DMS153 treated with DMSO at 0.1 percent for 48 hours (cell line): ENCODE measurements at regions not wholly inside any gene's neighbourhood (a gene's known extent, or its start where the extent isn't known, plus 50 kb on each side); places are given as distances from the start of the nearest gene placed in this dataset.
"Not testable (repeated sequence)": the region's sequence is repeated elsewhere in the genome, so short reads cannot be mapped to it uniquely, and the experiment has no call there.

Experiments used
- DNase-seq: peaks from one replicate; lab custom pipeline; 2025; ENCODE audit not compliant: unreplicated experiment; lab: John Stamatoyannopoulos, UW

DNA sequence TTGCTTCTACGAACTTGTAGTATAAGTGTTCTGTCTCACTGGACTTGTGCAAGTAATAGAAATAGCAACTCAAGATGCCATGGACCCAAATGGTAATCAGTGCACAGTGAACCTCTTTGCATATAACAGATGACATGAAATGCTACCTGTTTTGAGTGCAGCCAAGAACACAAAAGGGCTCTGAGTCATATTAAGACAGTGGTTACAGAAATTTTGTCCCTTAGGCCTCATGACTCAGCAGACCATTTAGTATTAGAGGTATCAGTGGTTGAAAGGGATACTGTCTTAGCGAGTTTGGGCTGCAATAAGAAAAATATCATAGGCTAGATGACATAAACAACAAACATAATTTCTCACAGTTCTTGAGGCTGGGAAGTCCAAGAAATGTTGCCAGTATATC lies 502.9 kb upstream of the PCDH10 start:
- DNase-seq = no peak

GRCh38 chr4:132651196-132651595 lies 497.9 kb upstream of the PCDH10 start:
- DNase-seq = no peak

DNA sequence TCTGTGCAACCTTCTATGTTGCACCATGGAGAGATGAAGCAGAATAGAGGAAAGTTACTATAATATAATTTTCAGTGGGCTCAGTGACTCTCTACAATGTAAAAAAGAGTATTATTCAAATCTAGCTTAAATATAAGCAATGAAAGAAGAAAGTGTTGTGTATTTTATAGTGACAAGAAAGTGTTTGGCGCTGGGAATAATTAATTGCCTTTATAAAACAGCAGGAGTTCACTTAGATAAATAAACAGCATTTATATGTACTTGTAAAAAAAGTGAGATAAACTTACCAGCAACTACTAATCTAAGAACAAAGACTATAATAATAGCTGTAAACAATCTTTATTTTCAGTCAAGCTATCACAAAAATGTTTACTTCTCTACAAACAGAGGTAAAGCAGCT lies 488.9 kb upstream of the PCDH10 start:
- DNase-seq = no peak

- DNase-seq = no peak
Observed at GRCh38 chr4:132662456-132662855, 486.6 kb upstream of the PCDH10 start.

DNA sequence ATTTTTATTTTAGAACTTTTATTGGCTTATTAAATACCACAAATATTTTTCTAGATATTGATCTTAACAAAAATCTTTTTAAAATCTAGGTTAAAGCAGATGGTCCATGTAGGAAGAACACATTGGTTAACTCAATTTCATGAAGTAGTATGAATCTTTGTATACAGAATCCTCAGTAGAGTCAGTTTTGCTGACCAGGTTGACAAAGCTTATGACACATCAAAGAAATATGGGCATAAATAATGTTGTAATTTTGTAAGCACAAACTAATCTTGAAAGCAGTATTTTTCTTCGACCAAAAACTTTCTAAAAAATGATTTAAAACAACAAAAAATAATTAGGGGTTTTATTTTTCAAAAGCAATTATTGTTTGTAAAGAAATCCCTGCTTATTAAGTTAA lies 479.3 kb upstream of the PCDH10 start:
- no peak for DNase-seq

- DNase-seq = no peak
Observed at GRCh38 chr4:132670557-132670956, 478.5 kb upstream of the PCDH10 start.

DNA sequence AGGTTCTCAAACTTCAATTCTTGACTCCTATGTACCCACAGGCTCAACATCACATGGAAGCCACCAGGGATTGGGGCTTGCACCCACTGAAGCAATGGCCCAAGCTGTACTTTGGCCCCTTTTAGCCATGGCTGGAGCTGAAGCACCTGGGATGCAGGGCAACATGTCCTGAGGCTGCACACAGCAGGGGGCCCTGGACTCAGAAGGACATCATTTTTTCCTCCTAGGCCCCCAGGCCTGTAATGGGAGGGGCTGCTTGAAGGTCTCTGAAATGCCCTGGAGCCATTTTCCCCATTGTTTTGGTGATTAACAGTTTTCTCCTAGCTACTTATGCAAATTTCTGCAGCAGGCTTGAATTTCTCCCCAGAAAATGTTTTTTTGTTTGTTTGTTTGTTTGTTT lies 465.1 kb upstream of the PCDH10 start:
- DNase-seq = no peak

GRCh38 chr4:132691026-132691425 lies 458.1 kb upstream of the PCDH10 start:
- no peak for DNase-seq

- DNase-seq = no peak
Observed at GRCh38 chr4:132691668-132692067, 457.4 kb upstream of the PCDH10 start.

DNA sequence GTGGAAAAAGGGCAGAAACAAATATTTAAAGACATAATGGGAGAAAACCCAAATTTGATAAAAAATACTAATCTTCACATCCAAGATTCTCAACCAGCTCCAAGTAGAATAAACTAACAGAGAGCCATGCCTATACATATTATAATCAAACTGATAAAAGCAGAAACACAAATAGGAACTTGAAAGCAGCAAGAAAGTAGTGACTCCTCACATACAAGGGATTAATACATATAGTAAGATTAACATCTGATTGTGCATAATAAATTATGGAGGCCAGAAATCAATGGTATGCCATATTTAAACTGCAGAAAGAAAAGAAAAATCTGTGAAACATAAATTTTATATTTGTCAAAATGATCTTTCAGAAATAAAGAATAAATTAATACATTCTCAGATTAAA lies 454.3 kb upstream of the PCDH10 start:
- DNase-seq = no peak

DNA sequence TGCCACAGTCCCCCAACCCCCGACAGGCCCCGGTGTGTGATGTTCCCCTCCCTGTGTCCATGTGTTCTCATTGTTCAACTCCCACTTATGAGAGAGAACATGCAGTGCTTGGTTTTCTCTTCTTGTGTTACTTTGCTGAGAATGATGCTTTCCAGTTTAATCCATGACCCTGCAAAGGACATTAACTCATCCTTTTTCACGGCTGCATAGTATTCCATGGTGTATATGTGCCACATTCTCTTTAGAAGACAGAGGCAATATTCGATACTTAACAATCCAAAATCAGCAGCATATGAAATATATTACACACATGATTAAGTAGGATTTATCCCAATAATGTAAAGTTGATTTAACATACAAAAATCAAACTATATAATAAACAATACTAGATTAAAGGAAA lies 451.6 kb upstream of the PCDH10 start:
- DNase-seq = not testable (repeated sequence)

- no peak for DNase-seq
Observed at GRCh38 chr4:132707955-132708354, 441.1 kb upstream of the PCDH10 start.

- no peak for DNase-seq
Observed at GRCh38 chr4:132709056-132709455, 440.0 kb upstream of the PCDH10 start.

DNA sequence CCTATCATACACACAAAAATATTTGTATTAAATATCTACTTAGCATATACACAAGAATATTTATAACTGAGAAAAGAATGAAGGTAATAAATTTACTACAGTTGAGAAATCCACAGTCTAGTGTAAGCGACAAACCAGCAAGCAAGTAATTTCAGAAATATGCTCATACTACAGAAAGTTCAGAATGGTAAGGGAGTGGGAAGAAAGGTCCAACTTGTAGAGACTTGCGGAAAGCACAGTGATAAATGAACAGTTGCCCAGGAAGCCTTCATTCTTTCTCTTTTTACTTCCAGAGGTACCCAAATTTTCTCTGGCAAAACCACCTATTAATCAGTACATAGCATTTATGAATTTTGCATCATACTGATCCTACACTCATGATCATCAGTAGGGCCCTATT lies 438.1 kb upstream of the PCDH10 start:
- DNase-seq = no peak

GRCh38 chr4:132737344-132737743 lies 411.8 kb upstream of the PCDH10 start:
- no peak for DNase-seq

DNA sequence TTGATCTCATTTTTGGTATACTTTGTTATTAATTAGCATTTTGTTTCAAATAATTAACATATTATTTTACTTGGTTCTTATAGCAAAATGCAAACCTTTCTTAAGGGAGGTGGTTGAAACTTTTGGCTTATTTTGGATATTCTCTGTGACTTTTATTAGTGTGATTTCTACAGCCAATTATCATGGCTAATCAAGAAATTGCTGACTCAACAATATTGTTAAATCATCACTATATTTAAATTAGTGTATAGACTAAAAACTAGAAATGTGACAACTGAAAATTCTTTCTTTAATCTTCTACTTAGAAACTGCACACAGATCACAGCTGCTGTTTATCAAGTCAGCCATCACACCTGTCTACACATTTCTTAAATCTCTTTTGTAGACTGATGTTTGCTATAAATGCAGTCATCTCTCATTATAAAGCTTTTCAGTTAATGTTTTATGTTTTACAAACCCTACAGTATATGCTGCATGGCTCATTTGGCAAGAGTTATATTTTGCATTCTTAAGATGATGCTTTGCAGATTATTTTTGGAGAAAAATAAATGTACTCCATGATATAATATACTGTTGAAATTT lies 389.8 kb upstream of the PCDH10 start:
- no peak for DNase-seq

GRCh38 chr4:132763465-132763864 lies 385.6 kb upstream of the PCDH10 start:
- DNase-seq = no peak

GRCh38 chr4:132767901-132768300 lies 381.2 kb upstream of the PCDH10 start:
- no peak for DNase-seq

DNA sequence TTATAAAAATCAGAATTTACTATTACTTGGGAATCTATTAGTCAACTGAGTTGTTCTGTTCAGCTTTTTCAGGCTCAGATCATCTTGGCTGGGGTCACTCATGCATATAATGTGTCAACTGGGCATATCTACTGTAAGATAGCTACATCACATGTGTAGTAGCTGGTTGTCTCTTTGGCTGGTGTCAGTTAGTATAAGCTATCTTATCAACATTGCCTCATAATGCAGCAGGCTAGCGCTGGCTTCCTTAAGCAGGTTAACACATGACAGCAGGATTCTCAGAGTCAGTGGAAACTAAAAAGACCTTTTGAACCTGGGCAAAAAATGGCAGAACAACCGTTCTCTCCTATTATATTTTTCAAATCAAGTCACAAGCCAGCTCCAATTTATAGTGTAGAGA lies 378.3 kb upstream of the PCDH10 start:
- DNase-seq = no peak

GRCh38 chr4:132792310-132792709 lies 356.8 kb upstream of the PCDH10 start:
- no peak for DNase-seq

- DNase-seq = no peak
Observed at GRCh38 chr4:132797856-132798255, 351.2 kb upstream of the PCDH10 start.

- DNase-seq = no peak
Observed at GRCh38 chr4:132809298-132810032, 339.6 kb upstream of the PCDH10 start.

GRCh38 chr4:132813061-132813460 lies 336.0 kb upstream of the PCDH10 start:
- DNase-seq = not testable (repeated sequence)
